Large intestine (tissue), 3 donors: ENCODE measurements at regions not wholly inside any gene's neighbourhood (a gene's known extent, or its start where the extent isn't known, plus 50 kb on each side); places are given as distances from the start of the nearest gene placed in this dataset.
"Not testable (repeated sequence)": the region's sequence is repeated elsewhere in the genome, so short reads cannot be mapped to it uniquely, and the experiment has no call there.

Experiments
- DNase-seq, 2 donors: peaks; one replicate each; pipeline versions ENCODE4 v3.0.0 to v3.0.0-alpha.2; 2013
- H3K27ac ChIP-seq: one replicate; pipeline ENCODE4 v1.5.1; 2013; ENCODE audit warnings: low read length
- H3K27me3 ChIP-seq: 2 replicates; pipeline ENCODE4 v1.6.1; 2013; ENCODE audit warnings: low read length; ENCODE audit not compliant: control insufficient read depth, insufficient read depth
- H3K36me3 ChIP-seq: 2 replicates; pipeline ENCODE4 v1.6.1; 2013; ENCODE audit warnings: low read length; ENCODE audit not compliant: control insufficient read depth, insufficient read depth
- H3K4me1 ChIP-seq: one replicate; pipeline ENCODE4 v1.6.1; 2013; ENCODE audit warnings: low read length; ENCODE audit not compliant: control insufficient read depth, insufficient read depth
- H3K4me3 ChIP-seq: one replicate; pipeline ENCODE4 v1.5.1; 2013; ENCODE audit warnings: low read length
- H3K9me3 ChIP-seq: one replicate; pipeline ENCODE4 v1.6.1; 2013; ENCODE audit warnings: mild to moderate bottlenecking, low read depth, low read length, moderate library complexity; ENCODE audit not compliant: control insufficient read depth
- WGBS: methylation state at CpG from one replicate; pipeline ENCODE4 v1.1.5; 2013; ENCODE audit warnings: low lambda C conversion rate; ENCODE audit not compliant: insufficient coverage; 5-methylcytosine and 5-hydroxymethylcytosine counted together

- Histone ChIP-seq H3K4me3 (no peak overlapping the region), H3K27me3 (no peaks in the 10 kb centered on the region), H3K4me1 (no peaks in the 10 kb centered on the region), H3K9me3 (no peaks in the 10 kb centered on the region), H3K27ac (no peak overlapping the region), H3K36me3 (no peaks in the 10 kb centered on the region)
- 80% methylated on average over 1 of the region's 1 CpG for WGBS
- no peak for DNase-seq
Observed at GRCh38 chr3:165636684-165637015, 200.6 kb downstream of the BCHE start.

GRCh38 chr3:165635791-165636683, 201.2 kb downstream of the BCHE start:
- no peaks in the 10 kb centered on the region for H3K4me1 ChIP-seq
- H3K4me3 ChIP-seq, result no peak overlapping the region
- peak; percentile 34 to 69 for DNase-seq
- 80% methylated on average over 3 of the region's 5 CpGs for WGBS
- H3K9me3 ChIP-seq, result no peaks in the 10 kb centered on the region
- no peaks in the 10 kb centered on the region for H3K36me3 ChIP-seq
- no peaks in the 10 kb centered on the region for H3K27me3 ChIP-seq
- H3K27ac ChIP-seq, result no peak overlapping the region

DNA sequence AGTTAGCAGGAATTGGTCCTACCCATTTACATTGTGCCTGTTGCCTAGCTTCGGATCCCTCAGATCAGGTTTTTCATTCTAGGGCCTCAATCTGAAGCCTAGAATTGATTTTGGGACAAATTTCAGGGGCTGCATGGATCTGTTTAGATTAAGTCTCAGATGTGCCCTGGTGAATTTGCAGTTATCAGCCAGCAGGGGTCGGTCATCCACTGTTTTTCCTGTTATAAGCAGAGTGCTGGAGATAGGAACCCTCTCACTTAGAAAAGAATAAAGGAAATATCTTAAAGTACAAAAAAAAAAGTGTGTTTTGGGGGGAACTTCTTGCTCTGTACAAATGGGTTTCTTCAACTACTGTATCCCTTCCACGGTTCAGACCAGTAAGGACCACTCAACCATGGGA, 212.5 kb downstream of the BCHE start:
- Histone ChIP-seq H3K9me3 (no peaks in the 10 kb centered on the region), H3K4me3 (no peak overlapping the region), H3K27ac (no peak overlapping the region), H3K4me1 (no peaks in the 10 kb centered on the region), H3K36me3 (no peaks in the 10 kb centered on the region), H3K27me3 (no peaks in the 10 kb centered on the region)
- DNase-seq, result no peak
- no CpG with 5 or more reads among the region's 3 CpGs for WGBS

DNA sequence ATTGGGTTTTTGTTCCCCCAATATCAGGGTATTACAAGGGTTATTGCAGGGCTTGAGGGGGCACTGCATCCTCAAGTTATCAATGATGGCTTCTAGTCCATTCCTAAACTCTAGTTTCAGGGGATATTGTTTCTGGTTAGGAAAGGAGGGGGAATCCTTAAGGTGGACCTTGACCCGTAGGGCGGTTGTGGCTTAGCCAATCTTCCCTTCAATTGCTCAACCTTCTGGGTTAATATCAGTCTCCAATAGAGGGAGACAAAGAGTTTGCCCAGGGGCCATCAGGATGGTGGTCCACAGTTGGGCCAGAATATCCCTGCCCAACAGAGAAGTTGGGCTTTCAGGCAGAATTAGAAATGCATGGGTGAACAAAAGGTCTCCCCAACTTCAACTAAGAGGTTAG, 214.9 kb downstream of the BCHE start:
- Histone ChIP-seq H3K27me3 (no peaks in the 10 kb centered on the region), H3K4me1 (no peaks in the 10 kb centered on the region), H3K27ac (no peak overlapping the region), H3K9me3 (no peaks in the 10 kb centered on the region), H3K36me3 (no peaks in the 10 kb centered on the region), H3K4me3 (no peak overlapping the region)
- no peak for DNase-seq
- no CpG with 5 or more reads among the region's 2 CpGs for WGBS

DNA sequence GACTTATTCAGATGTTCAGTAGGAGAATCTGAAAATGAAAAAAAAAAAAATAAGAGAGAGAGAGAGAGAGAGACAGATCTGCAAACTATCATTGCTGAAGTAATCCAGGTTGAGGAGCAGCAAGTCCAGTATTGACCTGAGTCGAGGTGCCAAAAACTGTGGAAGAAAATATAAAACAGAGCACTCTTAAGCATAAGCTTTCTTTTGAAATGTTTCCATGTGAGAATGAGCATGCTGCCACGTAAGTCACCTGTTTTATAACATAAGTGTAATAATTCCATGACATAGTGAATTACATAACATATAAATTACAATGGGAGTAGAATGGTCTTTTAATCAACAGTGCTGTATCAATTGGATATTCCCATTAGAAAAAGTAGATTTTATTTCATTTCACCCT, 218.2 kb downstream of the BCHE start:
- Histone ChIP-seq H3K27me3 (no peaks in the 10 kb centered on the region), H3K36me3 (no peaks in the 10 kb centered on the region), H3K27ac (no peak overlapping the region), H3K4me1 (no peaks in the 10 kb centered on the region), H3K4me3 (no peak overlapping the region), H3K9me3 (no peaks in the 10 kb centered on the region)
- WGBS, result 100% methylated on average over 1 of the region's 2 CpGs
- DNase-seq, result no peak

DNA sequence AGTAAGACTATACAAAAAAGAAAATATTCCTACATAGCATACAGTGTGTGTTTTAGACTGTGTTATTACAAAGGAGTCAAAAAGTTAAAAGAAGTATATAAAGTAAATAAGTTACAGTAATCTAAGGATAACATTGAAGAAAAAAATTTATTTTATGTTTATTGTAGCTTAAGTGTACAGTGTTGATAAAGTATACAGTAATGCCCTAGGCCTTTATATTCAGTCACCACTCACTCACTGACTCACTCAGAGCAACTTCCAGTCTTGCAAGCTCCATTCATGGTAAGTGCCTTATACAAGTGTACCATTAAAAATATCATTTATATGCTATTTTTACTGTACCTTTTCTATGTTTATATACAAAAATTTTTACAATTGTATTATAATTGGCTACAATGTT, 220.1 kb downstream of the BCHE start:
- DNase-seq, result no peak
- Histone ChIP-seq H3K27me3 (no peaks in the 10 kb centered on the region), H3K4me3 (no peak overlapping the region), H3K36me3 (no peaks in the 10 kb centered on the region), H3K27ac (no peak overlapping the region), H3K9me3 (no peaks in the 10 kb centered on the region), H3K4me1 (no peaks in the 10 kb centered on the region)

DNA sequence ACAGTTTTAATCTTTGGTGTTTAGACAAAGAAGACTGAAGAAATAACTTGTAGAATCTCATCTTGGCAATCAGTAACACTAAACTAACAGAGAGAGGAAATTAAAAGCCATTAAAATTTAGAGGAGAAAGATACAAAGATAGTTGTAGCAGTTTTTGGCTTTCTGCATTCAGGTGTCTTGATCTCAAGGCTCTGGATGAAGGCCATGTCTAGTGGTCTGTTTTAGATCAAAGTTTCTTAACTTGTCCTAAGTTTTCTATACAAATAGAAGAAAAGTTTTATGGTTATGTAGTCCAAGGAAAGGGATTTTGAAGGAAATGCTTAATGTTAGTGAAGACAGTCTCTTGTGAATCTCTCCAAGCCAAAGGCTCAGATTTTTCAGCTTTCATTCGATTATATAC, 222.9 kb downstream of the BCHE start:
- Histone ChIP-seq H3K4me3 (no peak overlapping the region), H3K36me3 (no peaks in the 10 kb centered on the region), H3K4me1 (no peaks in the 10 kb centered on the region), H3K27ac (no peak overlapping the region), H3K27me3 (no peaks in the 10 kb centered on the region), H3K9me3 (no peaks in the 10 kb centered on the region)
- DNase-seq, result no peak
- WGBS, result 83% methylated on average over 1 of the region's 1 CpG

GRCh38 chr3:165613014-165613413, 224.2 kb downstream of the BCHE start:
- Histone ChIP-seq H3K36me3 (no peaks in the 10 kb centered on the region), H3K27ac (no peak overlapping the region), H3K9me3 (no peaks in the 10 kb centered on the region), H3K4me3 (no peak overlapping the region), H3K4me1 (no peaks in the 10 kb centered on the region), H3K27me3 (no peaks in the 10 kb centered on the region)
- 75% methylated on average over 4 of the region's 4 CpGs for WGBS
- DNase-seq, result no peak

GRCh38 chr3:165607221-165607620, 230.0 kb downstream of the BCHE start:
- Histone ChIP-seq H3K4me1 (no peaks in the 10 kb centered on the region), H3K36me3 (no peaks in the 10 kb centered on the region), H3K9me3 (no peaks in the 10 kb centered on the region), H3K27me3 (no peaks in the 10 kb centered on the region), H3K4me3 (no peak overlapping the region), H3K27ac (no peak overlapping the region)
- DNase-seq, result no peak

DNA sequence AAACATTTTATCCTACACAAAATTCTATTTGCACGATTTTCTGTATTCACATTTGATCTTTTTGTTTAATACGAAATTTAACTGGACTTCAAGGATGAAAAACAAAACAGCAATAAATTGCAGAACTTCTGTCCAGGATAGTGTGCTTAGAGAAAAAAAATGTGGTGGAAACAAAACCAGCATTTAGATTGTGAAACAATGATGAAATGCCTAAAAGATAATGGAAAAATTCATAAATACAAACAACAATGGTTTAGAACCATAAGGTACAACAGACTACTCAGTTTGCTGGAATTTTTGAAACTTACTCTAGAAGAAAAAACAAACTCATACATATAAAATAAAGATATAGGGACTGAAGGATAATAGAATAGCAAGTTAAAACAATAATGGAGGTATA, 234.0 kb downstream of the BCHE start:
- 100% methylated on average over 2 of the region's 2 CpGs for WGBS
- Histone ChIP-seq H3K4me1 (no peaks in the 10 kb centered on the region), H3K4me3 (no peak overlapping the region), H3K9me3 (no peaks in the 10 kb centered on the region), H3K27me3 (no peaks in the 10 kb centered on the region), H3K36me3 (no peaks in the 10 kb centered on the region), H3K27ac (no peak overlapping the region)
- no peak for DNase-seq

GRCh38 chr3:165572566-165572965, 264.7 kb downstream of the BCHE start:
- H3K9me3 ChIP-seq, H3K4me1 ChIP-seq, H3K27ac ChIP-seq, H3K4me3 ChIP-seq, H3K27me3 ChIP-seq, H3K36me3 ChIP-seq, DNase-seq: not testable (repeated sequence)
- WGBS, result no CpG with 5 or more reads among the region's 13 CpGs
